RWPE2 (cell line): ENCODE measurements at regions not wholly inside any gene's neighbourhood (a gene's known extent, or its start where the extent isn't known, plus 50 kb on each side); places are given as distances from the start of the nearest gene placed in this dataset.

Experiments
- ATAC-seq: fragments of 200-7000 bp; cut with Tn5 transposase; 3 replicates; pipeline ENCODE4 v1.9.1; 2021; ENCODE audit warnings: low read depth
- DNase-seq: peaks from one replicate; pipeline ENCODE4 v3.0.0-alpha.2; 2020; ENCODE audit warnings: low spot score
- H3K27ac ChIP-seq: fragments of 450-650 bp; 2 replicates; pipeline ENCODE4 v1.5.1; 2017; ENCODE audit warnings: mild to moderate bottlenecking; ENCODE audit not compliant: poor library complexity, severe bottlenecking
- H3K27me3 ChIP-seq: fragments of 250-450 bp; sonication (Bioruptor Pico); 2 replicates; pipeline ENCODE4 v1.5.1; 2021; ENCODE audit warnings: mild to moderate bottlenecking, moderate library complexity; ENCODE audit not compliant: insufficient read depth, poor library complexity, severe bottlenecking
- H3K36me3 ChIP-seq: fragments of 250-450 bp; sonication (Bioruptor Pico); 2 replicates; pipeline ENCODE4 v1.5.1; 2020; ENCODE audit warnings: low read depth, mild to moderate bottlenecking, moderate library complexity
- H3K4me1 ChIP-seq: fragments of 250-450 bp; sonication (Bioruptor Pico); 2 replicates; pipeline ENCODE4 v1.5.1; 2021; ENCODE audit warnings: mild to moderate bottlenecking, moderate library complexity; ENCODE audit not compliant: insufficient read depth, poor library complexity, severe bottlenecking
- H3K4me3 ChIP-seq: fragments of 250-450 bp; sonication (Bioruptor Pico); 2 replicates; pipeline ENCODE4 v1.5.1; 2021; ENCODE audit warnings: mild to moderate bottlenecking, moderate library complexity; ENCODE audit not compliant: severe bottlenecking
- H3K9me3 ChIP-seq: fragments of 250-450 bp; sonication (Bioruptor Pico); 2 replicates; pipeline ENCODE4 v1.5.1; 2021; ENCODE audit warnings: mild to moderate bottlenecking, moderate library complexity; ENCODE audit not compliant: severe bottlenecking
- CTCF ChIP-seq: fragments of 450-650 bp; IDR thresholded peaks from one replicate; pipeline ENCODE4 v1.5.1; 2017; ENCODE audit warnings: mild to moderate bottlenecking, moderate library complexity; ENCODE audit not compliant: poor library complexity, severe bottlenecking

- no peaks in the 10 kb centered on the region for H3K27me3 ChIP-seq
- no peak overlapping the region for H3K27ac ChIP-seq
- no peaks in the 10 kb centered on the region for H3K4me1 ChIP-seq
- no peaks in the 10 kb centered on the region for H3K36me3 ChIP-seq
- ATAC-seq (no peak), DNase-seq (no peak)
- TF ChIP-seq CTCF, result no peak
- H3K4me3 ChIP-seq, result no peak overlapping the region
- H3K9me3 ChIP-seq, result no peaks in the 10 kb centered on the region
Measured at GRCh38 chr4:36692586-36692985, 411.2 kb downstream of the DTHD1 start.

- H3K27ac ChIP-seq, result no peak overlapping the region
- no peaks in the 10 kb centered on the region for H3K4me1 ChIP-seq
- ATAC-seq (no peak), DNase-seq (no peak)
- no peaks in the 10 kb centered on the region for H3K9me3 ChIP-seq
- H3K36me3 ChIP-seq, result no peaks in the 10 kb centered on the region
- TF ChIP-seq CTCF, result no peak
- H3K4me3 ChIP-seq, result no peak overlapping the region
- H3K27me3 ChIP-seq, result no peaks in the 10 kb centered on the region
Measured at GRCh38 chr4:36702245-36702644, 420.8 kb downstream of the DTHD1 start.

GRCh38 chr4:36704289-36704688 lies 422.9 kb downstream of the DTHD1 start:
- H3K27me3 ChIP-seq, result no peaks in the 10 kb centered on the region
- H3K27ac ChIP-seq, result no peak overlapping the region
- no peak for ATAC-seq
- no peak for TF ChIP-seq CTCF
- H3K4me3 ChIP-seq, result no peak overlapping the region
- no peak for DNase-seq
- H3K4me1 ChIP-seq, result no peaks in the 10 kb centered on the region
- H3K36me3 ChIP-seq, result no peaks in the 10 kb centered on the region
- no peaks in the 10 kb centered on the region for H3K9me3 ChIP-seq

- no peak overlapping the region for H3K27ac ChIP-seq
- TF ChIP-seq CTCF, result no peak
- no peaks in the 10 kb centered on the region for H3K36me3 ChIP-seq
- H3K27me3 ChIP-seq, result no peaks in the 10 kb centered on the region
- no peak overlapping the region for H3K4me3 ChIP-seq
- DNase-seq, result no peak
- ATAC-seq, result no peak
- no peaks in the 10 kb centered on the region for H3K9me3 ChIP-seq
- H3K4me1 ChIP-seq, result peaks cover 10% of the 10 kb centered on the region
Measured at GRCh38 chr4:36709991-36710390, 428.6 kb downstream of the DTHD1 start.

GRCh38 chr4:36712013-36712412 lies 430.6 kb downstream of the DTHD1 start:
- no peak overlapping the region for H3K4me3 ChIP-seq
- no peaks in the 10 kb centered on the region for H3K9me3 ChIP-seq
- TF ChIP-seq CTCF, result no peak
- peak overlapping the region; percentile 21 for H3K27ac ChIP-seq
- ATAC-seq (peak; percentile 65), DNase-seq (no peak)
- H3K27me3 ChIP-seq, result no peaks in the 10 kb centered on the region
- H3K36me3 ChIP-seq, result no peaks in the 10 kb centered on the region
- H3K4me1 ChIP-seq, result peaks cover 14% of the 10 kb centered on the region
